WTC11 (cell line): ENCODE measurements at regions not wholly inside any gene's neighbourhood (a gene's known extent, or its start where the extent isn't known, plus 50 kb on each side); places are given as distances from the start of the nearest gene placed in this dataset.

Source experiments
- ATF2 ChIP-seq: sonication (generic); formaldehyde crosslinking; IDR thresholded peaks from 2 replicates; pipeline ENCODE4 v1.8.1; 2022; ENCODE audit warnings: low read depth, missing genetic modification reagents, borderline replicate concordance
- CBFB ChIP-seq: sonication (generic); formaldehyde crosslinking; IDR thresholded peaks from 2 replicates; pipeline ENCODE4 v1.8.1; 2022; ENCODE audit warnings: mild to moderate bottlenecking, low read depth, missing genetic modification reagents
- CTCF ChIP-seq: fragments of 200-600 bp; IDR thresholded peaks from 2 replicates; pipeline ENCODE4 v1.8.0; 2022; ENCODE audit warnings: antibody characterized with exemption
- ELF4 ChIP-seq: sonication (generic); formaldehyde crosslinking; IDR thresholded peaks from 2 replicates; pipeline ENCODE4 v1.8.1; 2022; ENCODE audit warnings: low read depth, mild to moderate bottlenecking, moderate library complexity, missing genetic modification reagents
- ETV6 ChIP-seq: sonication (generic); formaldehyde crosslinking; IDR thresholded peaks from 2 replicates; pipeline ENCODE4 v1.8.1; 2022; ENCODE audit warnings: mild to moderate bottlenecking, missing genetic modification reagents
- NFE2L1 ChIP-seq: sonication (generic); formaldehyde crosslinking; IDR thresholded peaks from 2 replicates; pipeline ENCODE4 v1.8.1; 2023; ENCODE audit warnings: missing genetic modification reagents
- NR3C1 ChIP-seq: sonication (generic); formaldehyde crosslinking; conservative IDR thresholded peaks from 2 replicates; pipeline ENCODE4 v1.8.1; 2023; ENCODE audit warnings: low read depth, mild to moderate bottlenecking, missing genetic modification reagents
- TEAD1 ChIP-seq: sonication (generic); formaldehyde crosslinking; IDR thresholded peaks from 2 replicates; pipeline ENCODE4 v1.8.0; 2022; ENCODE audit warnings: mild to moderate bottlenecking, missing genetic modification reagents
- TP53 ChIP-seq: sonication (generic); formaldehyde crosslinking; IDR thresholded peaks from 2 replicates; pipeline ENCODE4 v1.8.1; 2023; ENCODE audit warnings: mild to moderate bottlenecking, missing genetic modification reagents
- ZNF121 ChIP-seq: sonication (generic); formaldehyde crosslinking; IDR thresholded peaks from 2 replicates; pipeline ENCODE4 v1.8.0; 2023; ENCODE audit warnings: missing genetic modification reagents
- ZNF416 ChIP-seq: fragments of 250-450 bp; sonication (Bioruptor Pico); IDR thresholded peaks from 2 replicates; pipeline ENCODE4 v1.9.0; 2021; ENCODE audit warnings: mild to moderate bottlenecking, inconsistent platforms

- no peak for TF ChIP-seq TP53 (CRISPR knock-in tag)
- TF ChIP-seq ZNF416 (CRISPR knock-in tag), result no peak
- TF ChIP-seq NFE2L1 (CRISPR knock-in tag), result no peak
- no peak for TF ChIP-seq CBFB (CRISPR knock-in tag)
- no peak for TF ChIP-seq TEAD1
- TF ChIP-seq ELF4, result no peak
- TF ChIP-seq NR3C1, result no peak
- TF ChIP-seq ETV6 (CRISPR knock-in tag), result no peak
- TF ChIP-seq CTCF, result no peak
- no peak for TF ChIP-seq ATF2
- TF ChIP-seq ZNF121, result no peak
Measured at GRCh38 chrX:109926118-109926517, 76.8 kb upstream of the TMEM164 start.
